Lower leg skin (tissue), 3 donors: ENCODE measurements at regions not wholly inside any gene's neighbourhood (a gene's known extent, or its start where the extent isn't known, plus 50 kb on each side); places are given as distances from the start of the nearest gene placed in this dataset.

ENCODE experiments used
- POLR2A ChIP-seq, 2 donors: fragments of 450-650 bp; IDR thresholded peaks; one replicate each; pipeline ENCODE4 v1.6.1; 2016 to 2017; ENCODE audit warnings: antibody characterized with exemption in 2 of 2, mild to moderate bottlenecking in 1 of 2, moderate library complexity in 1 of 2
- TF ChIP-seq, protein P1 (sequence below), 3 donors: fragments of 450-650 bp; IDR thresholded peaks; one replicate each; pipeline ENCODE4 v1.5.1; 2016; ENCODE audit warnings: antibody characterized with exemption in 3 of 3, mild to moderate bottlenecking in 3 of 3, moderate library complexity in 2 of 3

GRCh38 chr3:197423376-197423775 is 125.0 kb upstream of the DLG1 start:
- TF ChIP-seq, protein P1, sequence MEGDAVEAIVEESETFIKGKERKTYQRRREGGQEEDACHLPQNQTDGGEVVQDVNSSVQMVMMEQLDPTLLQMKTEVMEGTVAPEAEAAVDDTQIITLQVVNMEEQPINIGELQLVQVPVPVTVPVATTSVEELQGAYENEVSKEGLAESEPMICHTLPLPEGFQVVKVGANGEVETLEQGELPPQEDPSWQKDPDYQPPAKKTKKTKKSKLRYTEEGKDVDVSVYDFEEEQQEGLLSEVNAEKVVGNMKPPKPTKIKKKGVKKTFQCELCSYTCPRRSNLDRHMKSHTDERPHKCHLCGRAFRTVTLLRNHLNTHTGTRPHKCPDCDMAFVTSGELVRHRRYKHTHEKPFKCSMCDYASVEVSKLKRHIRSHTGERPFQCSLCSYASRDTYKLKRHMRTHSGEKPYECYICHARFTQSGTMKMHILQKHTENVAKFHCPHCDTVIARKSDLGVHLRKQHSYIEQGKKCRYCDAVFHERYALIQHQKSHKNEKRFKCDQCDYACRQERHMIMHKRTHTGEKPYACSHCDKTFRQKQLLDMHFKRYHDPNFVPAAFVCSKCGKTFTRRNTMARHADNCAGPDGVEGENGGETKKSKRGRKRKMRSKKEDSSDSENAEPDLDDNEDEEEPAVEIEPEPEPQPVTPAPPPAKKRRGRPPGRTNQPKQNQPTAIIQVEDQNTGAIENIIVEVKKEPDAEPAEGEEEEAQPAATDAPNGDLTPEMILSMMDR (IDR thresholded peaks at IDR 0.05) = no peak
- TF ChIP-seq POLR2A (IDR thresholded peaks at IDR 0.05) = no peak
